DMS 273 treated with DMSO at 0.1 percent for 48 hours (cell line): ENCODE measurements at regions not wholly inside any gene's neighbourhood (a gene's known extent, or its start where the extent isn't known, plus 50 kb on each side); places are given as distances from the start of the nearest gene placed in this dataset.

Experiments used
- DNase-seq: peaks from one replicate; lab custom pipeline; 2025; lab: John Stamatoyannopoulos, UW

GRCh38 chr18:30066288-30066687 is 976.3 kb downstream of the DSC3 start:
- no peak for DNase-seq

GRCh38 chr18:30057398-30057797 is 985.1 kb downstream of the DSC3 start:
- no peak for DNase-seq

GRCh38 chr18:30056528-30056927 is 986.0 kb downstream of the DSC3 start:
- DNase-seq = no peak

GRCh38 chr18:30044496-30044895 is 998.0 kb downstream of the DSC3 start:
- DNase-seq = no peak

GRCh38 chr18:30039201-30039600 is 1003.3 kb downstream of the DSC3 start:
- DNase-seq = no peak

GRCh38 chr18:30034818-30035217 is 1007.7 kb downstream of the DSC3 start:
- no peak for DNase-seq

- DNase-seq = no peak
Measured at GRCh38 chr18:30016179-30016578, 1026.4 kb downstream of the DSC3 start.

GRCh38 chr18:30004965-30005364 is 1037.6 kb downstream of the DSC3 start:
- no peak for DNase-seq

GRCh38 chr18:29982218-29982617 is 1060.3 kb downstream of the DSC3 start:
- no peak for DNase-seq

GRCh38 chr18:29979881-29980280 is 1062.7 kb downstream of the DSC3 start:
- DNase-seq = no peak

GRCh38 chr18:29969876-29970275 is 1072.7 kb downstream of the DSC3 start:
- DNase-seq = no peak

GRCh38 chr18:29962579-29962978 is 1080.0 kb downstream of the DSC3 start:
- DNase-seq = no peak

- DNase-seq = no peak
Measured at GRCh38 chr18:29960539-29960938, 1082.0 kb downstream of the DSC3 start.

- DNase-seq = no peak
Measured at GRCh38 chr18:29930231-29930630, 1112.3 kb downstream of the DSC3 start.

- DNase-seq = no peak
Measured at GRCh38 chr18:29928081-29928480, 1114.5 kb downstream of the DSC3 start.

- no peak for DNase-seq
Measured at GRCh38 chr18:29925566-29925965, 1117.0 kb downstream of the DSC3 start.

GRCh38 chr18:29912351-29912750 is 1130.2 kb downstream of the DSC3 start:
- no peak for DNase-seq

- DNase-seq = no peak
Measured at GRCh38 chr18:29892960-29893558, 1149.5 kb downstream of the DSC3 start.

- no peak for DNase-seq
Measured at GRCh38 chr18:29883114-29883513, 1159.4 kb downstream of the DSC3 start.

GRCh38 chr18:29882620-29883019 is 1159.9 kb downstream of the DSC3 start:
- DNase-seq = no peak

GRCh38 chr18:29879763-29880162 is 1162.8 kb downstream of the DSC3 start:
- no peak for DNase-seq

- DNase-seq = no peak
Measured at GRCh38 chr18:29874519-29875098, 1167.9 kb downstream of the DSC3 start.

GRCh38 chr18:29873211-29873610 is 1169.3 kb downstream of the DSC3 start:
- no peak for DNase-seq

- no peak for DNase-seq
Measured at GRCh38 chr18:29871246-29871645, 1171.3 kb downstream of the DSC3 start.
